ENCODE measurements at regions not wholly inside any gene's neighbourhood (a gene's known extent, or its start where the extent isn't known, plus 50 kb on each side); places are given as distances from the start of the nearest gene placed in this dataset.

GRCh38 chr9:119773823-119774222 lies 404.6 kb upstream of the BRINP1 start:
- DNase-seq (ENCODE audit: extremely low spot score in 2 of 2), result no peak
- intact Hi-C loops (cut with DNase I), result no loop called here
- H3K4me3 ChIP-seq, result no peak overlapping the region
- no peaks in the 10 kb centered on the region for H3K4me1 ChIP-seq
- no peaks in the 10 kb centered on the region for H3K9me3 ChIP-seq
- TF ChIP-seq POLR2A (IDR thresholded peaks at IDR 0.05) (no peak), CTCF (IDR thresholded peaks at IDR 0.05) (no peak), POLR2AphosphoS5 (IDR thresholded peaks at IDR 0.05; ENCODE audit: insufficient read depth in 1 of 2, low read depth in 1 of 2) (no peak)
- no peaks in the 10 kb centered on the region for H3K36me3 ChIP-seq
- no peaks in the 10 kb centered on the region for H3K27me3 ChIP-seq
- no peak overlapping the region for H3K27ac ChIP-seq

GRCh38 chr9:119771341-119771740 lies 402.1 kb upstream of the BRINP1 start:
- Histone ChIP-seq H3K4me1 (no peaks in the 10 kb centered on the region), H3K27ac (no peak overlapping the region), H3K9me3 (no peaks in the 10 kb centered on the region), H3K4me3 (no peak overlapping the region), H3K36me3 (no peaks in the 10 kb centered on the region), H3K27me3 (no peaks in the 10 kb centered on the region)
- DNase-seq (ENCODE audit: extremely low spot score in 2 of 2), result no peak
- TF ChIP-seq POLR2AphosphoS5 (IDR thresholded peaks at IDR 0.05; ENCODE audit: insufficient read depth in 1 of 2, low read depth in 1 of 2) (no peak), POLR2A (IDR thresholded peaks at IDR 0.05) (no peak), CTCF (IDR thresholded peaks at IDR 0.05) (no peak)
- intact Hi-C loops (cut with DNase I), result no loop called here

- no peak overlapping the region for H3K27ac ChIP-seq
- no peak for DNase-seq (ENCODE audit: extremely low spot score in 2 of 2)
- no peaks in the 10 kb centered on the region for H3K4me1 ChIP-seq
- H3K36me3 ChIP-seq, result no peaks in the 10 kb centered on the region
- no peak for TF ChIP-seq POLR2AphosphoS5 (IDR thresholded peaks at IDR 0.05; ENCODE audit: insufficient read depth in 1 of 2, low read depth in 1 of 2)
- no peak for TF ChIP-seq POLR2A (IDR thresholded peaks at IDR 0.05)
- no peaks in the 10 kb centered on the region for H3K9me3 ChIP-seq
- intact Hi-C loops (cut with DNase I), result no loop called here
- no peak overlapping the region for H3K4me3 ChIP-seq
- no peaks in the 10 kb centered on the region for H3K27me3 ChIP-seq
These were observed 399.0 kb upstream of the BRINP1 start for GRCh38 chr9:119768266-119768665.

- Histone ChIP-seq H3K27ac (no peak overlapping the region), H3K36me3 (no peaks in the 10 kb centered on the region), H3K27me3 (no peaks in the 10 kb centered on the region), H3K4me3 (no peak overlapping the region), H3K9me3 (no peaks in the 10 kb centered on the region), H3K4me1 (no peaks in the 10 kb centered on the region)
- DNase-seq (ENCODE audit: extremely low spot score in 2 of 2), result no peak
- intact Hi-C loops (cut with DNase I), result no loop called here
- TF ChIP-seq CTCF (IDR thresholded peaks at IDR 0.05), result no peak
- TF ChIP-seq POLR2A (IDR thresholded peaks at IDR 0.05), result no peak
- TF ChIP-seq POLR2AphosphoS5 (IDR thresholded peaks at IDR 0.05; ENCODE audit: insufficient read depth in 1 of 2, low read depth in 1 of 2), result no peak
These were observed 396.5 kb upstream of the BRINP1 start for GRCh38 chr9:119765632-119766175.

- no peaks in the 10 kb centered on the region for H3K9me3 ChIP-seq
- intact Hi-C loops (cut with DNase I), result no loop called here
- TF ChIP-seq POLR2AphosphoS5 (IDR thresholded peaks at IDR 0.05; ENCODE audit: insufficient read depth in 1 of 2, low read depth in 1 of 2) (no peak), POLR2A (IDR thresholded peaks at IDR 0.05) (no peak), CTCF (IDR thresholded peaks at IDR 0.05) (no peak)
These were observed 394.0 kb upstream of the BRINP1 start for GRCh38 chr9:119763260-119763659.

More at GRCh38 chr9:119763260-119763659, 394.0 kb upstream of the BRINP1 start:
- Histone ChIP-seq H3K4me1 (no peaks in the 10 kb centered on the region), H3K36me3 (no peaks in the 10 kb centered on the region), H3K27ac (no peak overlapping the region), H3K4me3 (no peak overlapping the region), H3K27me3 (no peaks in the 10 kb centered on the region)
- DNase-seq (ENCODE audit: extremely low spot score in 2 of 2), result no peak
